HG03066 (cell line): ENCODE measurements at regions not wholly inside any gene's neighbourhood (a gene's known extent, or its start where the extent isn't known, plus 50 kb on each side); places are given as distances from the start of the nearest gene placed in this dataset.

Experiments
- ATAC-seq: cut with Tn5 transposase; IDR thresholded peaks from one replicate; pipeline ENCODE4 v1.9.1; 2021; ENCODE audit warnings: low read depth; ENCODE audit not compliant: unreplicated experiment

- ATAC-seq, result no peak
These were observed 1159.7 kb downstream of the BCL11B start for GRCh38 chr14:98112194-98112780.

GRCh38 chr14:98114122-98114895 lies 1157.7 kb downstream of the BCL11B start:
- no peak for ATAC-seq

GRCh38 chr14:98114946-98115345 lies 1157.1 kb downstream of the BCL11B start:
- ATAC-seq, result no peak

DNA sequence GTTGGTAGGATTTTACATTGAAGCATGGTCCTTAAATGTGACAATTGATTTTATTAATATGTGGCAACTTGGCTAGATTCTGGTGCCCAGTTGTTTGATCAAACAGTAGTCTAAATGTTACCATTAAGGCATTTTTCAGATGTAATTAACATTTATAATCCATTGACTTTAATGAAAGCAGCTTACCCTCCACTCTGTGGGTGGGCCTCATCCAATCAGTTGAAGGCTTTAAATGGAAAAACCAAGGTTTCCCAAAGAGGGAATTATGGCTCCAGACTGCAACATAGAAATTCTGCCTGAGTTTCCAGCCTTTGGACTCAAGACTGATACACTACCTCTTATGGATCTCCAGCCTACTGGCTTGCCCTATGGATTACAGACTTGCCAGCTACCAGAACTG lies 1153.2 kb downstream of the BCL11B start:
- ATAC-seq, result no peak

- no peak for ATAC-seq
These were observed 1152.3 kb downstream of the BCL11B start for GRCh38 chr14:98119739-98120138.

DNA sequence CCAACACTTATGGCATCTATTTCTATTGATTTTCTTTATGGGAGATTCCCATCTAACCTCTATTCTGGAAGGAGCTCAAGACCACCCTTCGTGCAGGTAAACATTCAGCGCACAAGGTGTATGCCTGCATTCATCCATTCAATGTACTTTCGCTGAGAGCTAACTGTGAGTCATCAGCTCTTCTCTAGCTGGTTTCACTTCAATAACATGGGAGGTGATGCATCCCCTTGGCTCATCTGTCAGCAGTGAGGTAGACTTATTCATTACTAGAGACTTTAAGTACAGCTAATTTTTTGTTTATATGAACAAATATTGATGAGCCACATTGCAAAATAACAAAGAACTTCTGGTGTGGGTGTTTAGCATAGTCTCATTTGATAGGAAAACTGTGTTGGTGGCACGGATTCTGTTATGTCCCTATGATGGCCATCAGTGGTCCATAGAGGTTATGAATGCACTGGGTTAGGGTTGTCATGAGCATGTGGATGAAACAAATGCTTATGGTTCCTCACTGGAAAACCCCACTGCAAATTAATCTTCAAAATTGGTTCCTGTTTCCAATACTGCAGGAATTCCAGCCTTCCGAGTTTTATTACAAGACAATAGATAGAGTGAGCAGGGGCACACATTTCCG lies 1151.0 kb downstream of the BCL11B start:
- no peak for ATAC-seq

DNA sequence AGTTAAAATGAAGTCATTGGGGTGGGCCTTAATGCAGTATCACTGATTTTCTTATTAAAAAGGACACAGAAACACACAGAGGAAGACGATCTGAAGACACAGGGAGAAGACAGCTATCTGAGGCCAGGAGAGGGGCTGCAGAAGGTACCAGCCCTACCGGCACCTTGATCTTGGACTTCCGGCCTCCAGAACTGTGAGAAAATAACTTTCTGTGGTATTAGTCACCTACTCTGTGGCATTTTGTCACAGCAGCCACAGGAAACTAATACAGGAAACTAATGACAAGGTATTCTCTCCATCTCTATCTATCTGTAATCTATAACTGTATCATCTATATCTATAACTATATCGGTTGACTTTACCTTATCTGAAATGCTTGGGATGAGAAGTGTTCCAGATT lies 1149.5 kb downstream of the BCL11B start:
- ATAC-seq, result no peak

DNA sequence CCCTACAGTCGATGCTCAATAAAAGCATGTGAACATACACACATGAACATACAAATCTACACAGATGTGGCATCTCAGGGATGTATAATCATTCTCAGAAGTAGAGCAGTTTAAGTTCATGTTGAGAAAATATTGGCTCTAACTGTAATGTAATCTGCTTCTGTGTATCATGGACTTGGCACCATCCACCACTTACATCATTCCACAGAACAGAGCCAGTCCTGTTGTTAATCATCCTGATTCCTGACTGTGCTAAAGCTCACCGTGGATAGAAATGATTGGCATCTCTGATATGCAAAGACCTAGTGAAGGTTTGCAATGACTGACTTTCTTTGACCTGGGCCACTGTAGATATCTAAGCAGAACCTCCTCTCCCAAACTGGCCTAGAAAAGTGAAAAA lies 1141.3 kb downstream of the BCL11B start:
- ATAC-seq, result no peak

DNA sequence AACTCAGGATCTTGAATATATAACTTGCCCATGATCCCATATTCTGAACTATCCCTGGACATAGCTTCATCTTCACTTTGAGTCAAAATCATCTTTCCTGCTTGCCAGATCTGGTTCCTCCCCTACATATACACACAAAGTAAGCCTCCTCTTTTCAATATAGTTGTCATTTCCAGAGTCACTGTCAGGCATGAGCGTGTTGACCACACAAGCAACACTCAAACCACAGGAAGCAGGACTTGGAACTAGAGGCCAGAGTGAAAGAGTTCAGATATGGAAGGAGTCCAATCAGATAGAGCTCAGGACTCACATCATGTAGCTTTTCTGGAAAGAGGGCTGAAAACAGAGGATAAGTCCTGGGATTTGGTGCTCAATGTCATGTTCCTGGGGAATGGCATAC lies 1140.6 kb downstream of the BCL11B start:
- no peak for ATAC-seq

DNA sequence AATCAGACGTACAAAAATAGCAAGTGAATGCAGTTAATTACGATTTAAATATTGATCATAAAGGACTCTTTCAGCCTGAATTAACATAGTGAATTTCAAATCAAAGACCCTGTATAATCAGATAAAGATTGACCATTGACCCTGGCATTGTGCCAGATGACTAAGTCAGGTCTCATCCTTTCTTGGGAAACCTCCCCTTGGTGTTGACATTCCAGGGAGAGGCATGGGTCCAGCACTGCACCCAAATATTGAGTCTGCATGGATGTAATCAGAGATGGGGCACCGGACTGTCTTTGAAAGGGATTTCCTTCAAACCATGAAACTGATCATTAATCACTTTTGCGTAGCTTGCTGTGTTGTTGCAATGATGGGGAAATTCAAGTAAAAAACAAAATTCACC lies 1138.2 kb downstream of the BCL11B start:
- no peak for ATAC-seq

DNA sequence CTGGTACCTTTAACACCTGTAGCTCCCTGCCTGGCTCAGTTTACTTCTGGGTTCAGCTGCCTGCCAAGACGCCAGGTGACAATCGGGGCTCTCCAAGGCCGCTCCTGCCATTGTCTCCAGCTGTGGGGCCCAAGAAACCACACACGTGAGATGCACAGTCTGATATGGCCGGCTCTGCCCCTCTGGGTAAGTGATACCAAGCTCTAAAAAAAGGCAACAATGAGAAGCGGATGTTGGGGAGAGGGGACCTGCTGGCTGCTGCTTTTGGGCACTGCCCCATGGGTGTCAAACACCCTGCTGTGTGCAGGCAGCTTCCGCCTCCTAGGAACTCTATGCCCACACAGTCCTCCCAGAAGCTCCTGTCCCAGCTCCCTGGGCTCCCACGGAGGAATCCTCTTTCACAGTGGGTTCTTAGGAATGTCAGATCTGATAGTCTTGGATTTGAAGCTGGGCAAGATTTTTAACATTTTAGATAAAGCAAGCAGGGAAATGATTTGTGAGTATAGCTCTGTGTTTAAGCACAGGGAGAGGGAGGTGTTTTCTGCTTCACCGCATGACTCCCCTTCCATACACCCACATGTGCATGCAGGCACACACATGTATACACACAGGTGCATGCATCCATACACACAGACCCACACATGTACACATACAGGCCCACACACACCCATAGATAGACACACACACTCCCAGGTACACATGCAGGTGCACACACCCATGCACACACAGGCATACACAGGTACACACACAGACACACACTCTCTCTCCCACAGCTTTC lies 1135.8 kb downstream of the BCL11B start:
- ATAC-seq, result no peak

- no peak for ATAC-seq
These were observed 1134.6 kb downstream of the BCL11B start for GRCh38 chr14:98137131-98138025.

DNA sequence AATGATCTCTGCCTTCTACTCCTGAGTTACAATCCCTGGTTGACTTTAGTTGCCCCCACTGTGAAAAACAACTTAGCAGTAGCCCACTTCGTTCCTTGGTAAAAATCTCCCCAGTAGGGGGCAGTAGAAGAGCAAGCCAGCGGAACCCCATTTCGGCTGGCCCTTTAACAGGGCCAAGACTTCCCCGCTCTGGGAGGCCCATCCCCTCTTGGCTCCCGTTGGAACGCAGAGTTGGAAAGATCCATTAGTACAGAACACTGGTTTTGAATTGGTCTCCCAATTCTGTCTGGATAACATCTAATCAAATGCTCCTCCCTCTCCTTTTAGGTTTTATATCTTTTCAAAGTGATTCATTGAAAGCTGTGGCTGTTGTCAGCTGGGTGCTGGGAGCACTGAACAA lies 1133.3 kb downstream of the BCL11B start:
- no peak for ATAC-seq

DNA sequence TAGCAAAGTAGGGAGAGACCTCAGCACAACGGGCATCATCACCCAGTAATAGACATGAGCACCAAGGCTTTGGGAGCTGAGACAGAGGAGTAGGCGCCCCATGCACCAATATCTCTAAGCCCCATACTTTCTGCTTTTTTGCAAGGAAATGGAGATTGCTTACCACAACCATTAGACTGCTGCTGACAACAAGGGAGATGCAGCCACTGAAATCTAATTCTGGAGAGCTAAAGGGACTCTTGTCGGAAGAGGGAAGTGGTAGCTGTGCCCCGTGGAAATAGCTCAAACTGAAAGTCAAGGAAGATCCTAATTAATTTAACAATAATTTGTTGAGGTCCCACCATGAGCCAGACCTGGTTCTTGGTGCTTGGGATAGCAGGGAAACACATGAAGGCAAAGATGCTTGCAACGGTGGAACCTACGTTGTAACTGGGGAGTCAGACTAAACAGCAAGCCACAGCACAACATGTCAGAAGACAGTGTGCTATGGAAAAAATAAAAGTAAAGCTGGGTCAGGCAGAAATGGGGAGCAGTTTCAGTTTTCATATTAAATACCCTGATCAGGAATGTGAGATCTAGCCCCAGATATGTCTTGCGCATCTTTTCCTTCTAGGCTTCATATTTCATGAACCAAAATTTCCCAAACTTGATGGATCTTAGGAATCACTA lies 1131.0 kb downstream of the BCL11B start:
- no peak for ATAC-seq

DNA sequence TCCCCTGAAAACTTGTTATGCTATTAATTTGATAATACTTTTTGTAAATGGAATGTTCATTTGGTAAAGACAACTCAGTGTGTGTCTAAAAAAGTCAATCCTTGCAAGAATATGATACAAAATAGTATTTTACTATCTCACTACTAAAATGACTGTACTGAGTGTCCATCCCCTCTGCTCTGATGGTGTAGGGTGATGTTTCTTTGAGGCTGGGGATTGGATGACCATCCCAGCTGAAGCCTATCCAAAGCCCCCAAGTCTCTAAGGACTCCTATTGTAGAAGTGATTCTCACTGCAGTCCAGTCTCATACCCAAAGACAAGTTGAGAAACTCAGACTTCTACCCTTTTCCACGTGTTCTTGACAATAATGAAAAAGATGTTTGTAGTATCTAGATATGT lies 1128.4 kb downstream of the BCL11B start:
- no peak for ATAC-seq

DNA sequence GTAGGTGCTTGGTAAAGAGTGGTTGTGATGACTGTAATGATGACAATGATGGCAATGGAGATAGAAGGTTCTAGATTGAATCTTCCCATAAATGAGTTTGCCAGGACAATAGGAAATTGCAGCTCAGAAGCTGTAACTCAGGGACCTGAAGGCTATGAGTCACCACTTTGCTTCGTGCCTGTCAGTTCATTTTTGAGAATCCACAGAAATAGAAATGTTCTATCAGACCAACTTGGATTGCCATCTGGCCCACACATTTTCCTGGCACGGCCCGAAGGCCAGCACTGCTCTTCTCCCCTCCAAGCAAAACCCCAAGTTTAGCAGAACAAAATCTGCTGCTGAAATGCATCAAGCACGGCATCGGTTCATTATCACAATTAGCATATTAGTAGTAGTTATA lies 1127.0 kb downstream of the BCL11B start:
- no peak for ATAC-seq

DNA sequence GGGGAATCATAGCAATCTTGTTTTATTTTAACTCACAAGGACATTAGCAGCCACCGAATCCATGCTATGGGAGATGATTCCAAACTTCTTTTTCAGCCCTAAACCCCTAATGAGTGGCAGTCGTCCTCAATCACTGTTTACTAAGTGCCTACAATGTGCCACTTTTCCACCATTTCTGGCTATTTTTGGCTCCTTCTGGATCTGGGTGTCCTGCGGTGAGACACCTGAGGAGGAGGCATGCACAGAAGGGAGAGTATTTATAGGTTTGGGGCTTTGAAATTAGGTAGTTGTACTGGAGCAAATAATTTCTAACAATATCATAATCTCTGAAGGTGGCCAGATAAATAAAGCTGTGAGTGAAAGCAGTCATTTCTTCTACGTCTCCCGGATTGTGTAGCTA lies 1125.6 kb downstream of the BCL11B start:
- no peak for ATAC-seq

DNA sequence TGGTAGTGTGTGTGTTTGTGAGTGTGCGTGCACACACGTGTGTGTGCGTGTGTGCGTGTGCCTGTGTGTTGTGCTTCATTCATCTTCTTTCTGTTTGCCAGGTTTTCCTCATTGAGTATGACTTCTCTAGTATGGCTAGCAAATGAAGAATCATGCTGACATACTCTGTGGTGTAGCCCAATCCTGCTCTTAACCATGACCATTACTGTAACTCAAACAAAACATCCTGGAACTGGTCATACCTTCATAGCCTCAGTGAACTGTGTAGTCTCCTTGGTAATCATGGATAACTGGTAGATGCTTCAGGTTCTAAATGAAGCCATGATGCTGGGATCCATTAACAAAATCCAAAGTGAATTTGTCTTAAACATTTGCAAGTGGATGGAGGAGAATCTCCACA lies 1117.7 kb downstream of the BCL11B start:
- ATAC-seq, result no peak

DNA sequence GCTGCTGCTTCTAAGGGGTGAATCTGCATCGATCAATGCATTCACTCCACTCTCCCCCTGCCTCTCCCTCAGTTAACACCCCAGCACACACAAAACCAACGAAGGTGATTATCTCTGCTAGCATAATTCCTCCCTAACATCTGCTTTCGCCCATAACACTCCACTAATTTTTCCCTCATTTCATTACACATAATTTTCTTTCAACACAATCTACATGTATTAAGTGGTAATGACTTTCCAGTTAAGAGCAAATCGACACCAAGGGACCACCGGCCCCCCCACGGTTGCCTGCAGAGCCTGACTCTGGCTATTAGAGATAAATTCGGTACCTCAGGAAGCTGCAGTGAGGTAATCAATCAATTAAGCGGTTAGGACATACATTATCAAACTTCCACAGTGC lies 1115.6 kb downstream of the BCL11B start:
- ATAC-seq, result no peak

DNA sequence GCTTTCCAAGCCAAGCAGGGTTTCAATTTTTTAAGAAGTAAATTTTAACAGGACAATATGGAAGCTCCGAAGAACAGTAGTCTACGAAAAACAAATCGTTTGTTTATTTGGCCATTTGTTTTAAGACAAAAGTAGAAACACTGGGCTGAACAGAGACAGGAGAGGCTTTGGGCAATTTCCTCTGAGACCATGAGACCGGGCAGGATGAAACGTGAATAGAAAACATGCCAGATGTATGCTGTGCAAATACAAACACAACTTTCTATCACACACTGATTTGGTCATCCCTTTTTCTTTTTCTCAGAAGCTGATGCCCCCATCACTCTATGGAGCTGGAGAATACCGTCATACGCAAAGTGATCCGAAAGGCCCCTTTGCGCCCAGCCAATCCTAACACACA lies 1111.1 kb downstream of the BCL11B start:
- ATAC-seq, result no peak
